ENCODE measurements at regions not wholly inside any gene's neighbourhood (a gene's known extent, or its start where the extent isn't known, plus 50 kb on each side); places are given as distances from the start of the nearest gene placed in this dataset.

GRCh38 chr11:112588252-112588694 lies 327.6 kb upstream of the PLET1 start:
- TF ChIP-seq CTCF (IDR thresholded peaks at IDR 0.05) (peak; percentile 64 to 86 (median 74)), POLR2A (IDR thresholded peaks at IDR 0.05) (no peak)
